GM10266 (cell line): ENCODE measurements at regions not wholly inside any gene's neighbourhood (a gene's known extent, or its start where the extent isn't known, plus 50 kb on each side); places are given as distances from the start of the nearest gene placed in this dataset.

Experiments used
- DNase-seq: peaks from one replicate; pipeline ENCODE4 v3.0.0; 2012; ENCODE audit errors: extremely low spot score
- TF ChIP-seq, protein P1 (sequence below): IDR thresholded peaks from 2 replicates; pipeline ENCODE4 v1.5.1; 2012; ENCODE audit warnings: mild to moderate bottlenecking, low read depth; ENCODE audit not compliant: control insufficient read depth, insufficient read depth; ENCODE audit errors: missing control alignments

DNA sequence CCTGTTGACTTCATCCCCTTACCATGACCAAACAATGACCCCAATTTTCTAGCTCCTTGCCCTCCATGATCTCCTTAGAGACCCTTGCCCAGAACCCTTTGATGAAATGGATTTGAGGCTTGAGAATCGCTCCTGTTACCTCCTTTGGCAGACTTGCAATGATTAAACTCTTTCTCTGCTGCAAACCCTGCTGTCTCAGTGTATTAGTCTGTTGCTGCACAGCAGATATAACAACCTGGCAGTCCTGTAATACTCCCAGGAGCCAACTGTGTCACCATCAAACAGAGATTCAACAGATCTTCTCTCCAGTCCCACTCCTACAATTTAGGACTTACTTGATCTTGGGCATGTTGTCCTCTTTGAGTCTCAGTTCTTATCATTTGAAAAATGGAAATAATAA, 242.9 kb downstream of the HRH4 start:
- TF ChIP-seq, protein P1, sequence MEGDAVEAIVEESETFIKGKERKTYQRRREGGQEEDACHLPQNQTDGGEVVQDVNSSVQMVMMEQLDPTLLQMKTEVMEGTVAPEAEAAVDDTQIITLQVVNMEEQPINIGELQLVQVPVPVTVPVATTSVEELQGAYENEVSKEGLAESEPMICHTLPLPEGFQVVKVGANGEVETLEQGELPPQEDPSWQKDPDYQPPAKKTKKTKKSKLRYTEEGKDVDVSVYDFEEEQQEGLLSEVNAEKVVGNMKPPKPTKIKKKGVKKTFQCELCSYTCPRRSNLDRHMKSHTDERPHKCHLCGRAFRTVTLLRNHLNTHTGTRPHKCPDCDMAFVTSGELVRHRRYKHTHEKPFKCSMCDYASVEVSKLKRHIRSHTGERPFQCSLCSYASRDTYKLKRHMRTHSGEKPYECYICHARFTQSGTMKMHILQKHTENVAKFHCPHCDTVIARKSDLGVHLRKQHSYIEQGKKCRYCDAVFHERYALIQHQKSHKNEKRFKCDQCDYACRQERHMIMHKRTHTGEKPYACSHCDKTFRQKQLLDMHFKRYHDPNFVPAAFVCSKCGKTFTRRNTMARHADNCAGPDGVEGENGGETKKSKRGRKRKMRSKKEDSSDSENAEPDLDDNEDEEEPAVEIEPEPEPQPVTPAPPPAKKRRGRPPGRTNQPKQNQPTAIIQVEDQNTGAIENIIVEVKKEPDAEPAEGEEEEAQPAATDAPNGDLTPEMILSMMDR, result no peak
- no peak for DNase-seq

GRCh38 chr18:24704946-24705630, 244.7 kb downstream of the HRH4 start:
- TF ChIP-seq, protein P1, result no peak
- no peak for DNase-seq

DNA sequence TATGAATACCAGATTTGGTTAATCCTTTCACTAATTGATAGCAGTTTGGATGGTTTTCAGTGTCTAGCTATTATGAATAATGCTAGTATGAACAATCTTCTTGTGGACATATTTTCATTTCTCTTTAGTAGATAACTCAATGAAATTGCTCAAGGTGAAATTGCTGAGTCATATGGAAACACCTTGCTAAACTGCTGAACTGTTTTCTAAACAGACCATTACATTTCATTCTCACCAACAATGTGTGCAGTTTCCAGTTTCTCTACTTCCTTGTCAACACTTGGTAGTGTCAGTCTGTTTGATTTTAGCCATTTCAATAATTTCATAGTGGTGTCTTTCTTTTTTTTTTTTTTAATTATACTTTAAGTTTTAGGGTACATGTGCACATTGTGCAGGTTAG, 250.0 kb downstream of the HRH4 start:
- no peak for DNase-seq
- TF ChIP-seq, protein P1, result no peak

- no peak for DNase-seq
- TF ChIP-seq, protein P1, result no peak
These were observed 259.4 kb downstream of the HRH4 start for GRCh38 chr18:24719791-24720190.

GRCh38 chr18:24721388-24721787, 261.0 kb downstream of the HRH4 start:
- DNase-seq, result no peak
- TF ChIP-seq, protein P1, result no peak

DNA sequence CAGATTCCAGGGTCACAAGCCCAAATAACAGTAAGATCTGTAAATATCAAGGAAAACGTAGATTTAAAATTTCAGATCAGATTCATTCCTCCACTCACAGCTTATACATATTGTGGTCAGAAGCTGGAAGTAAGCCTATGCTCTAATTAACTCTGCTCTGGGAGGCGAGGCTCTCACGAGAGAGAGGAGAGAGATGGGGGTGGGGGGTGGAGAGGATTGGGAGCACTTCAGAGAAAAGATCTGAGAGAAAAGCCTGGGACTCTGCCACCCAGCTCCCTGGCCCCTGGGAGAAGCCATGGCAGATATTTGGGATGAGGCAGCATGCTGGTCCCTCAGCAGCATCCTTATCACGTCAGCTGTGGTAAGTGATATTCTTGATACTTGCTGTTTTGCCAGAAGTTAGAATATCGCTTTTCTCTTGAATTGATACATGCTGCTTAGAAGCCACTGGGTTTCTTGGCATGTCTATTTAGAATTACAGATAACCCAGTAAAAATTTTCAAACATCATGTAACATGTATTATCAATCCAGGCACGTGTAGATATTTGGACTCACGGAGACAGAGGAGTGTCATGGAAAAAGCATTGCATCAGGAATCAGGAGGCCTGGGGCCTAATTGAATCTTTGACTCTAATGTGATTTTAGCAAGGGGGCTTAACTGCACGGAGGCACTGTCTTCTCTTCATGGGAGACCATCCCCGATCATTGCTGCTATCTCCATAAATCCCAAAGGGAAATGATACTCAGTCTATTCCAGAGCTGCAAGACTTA, 265.4 kb downstream of the HRH4 start:
- no peak for DNase-seq
- TF ChIP-seq, protein P1, result no peak
